ENCODE measurements at regions not wholly inside any gene's neighbourhood (a gene's known extent, or its start where the extent isn't known, plus 50 kb on each side); places are given as distances from the start of the nearest gene placed in this dataset.

- no peak overlapping the region for H3K4me3 ChIP-seq (ENCODE audit: low read length)
- no peak for DNase-seq (ENCODE audit: low read depth)
- no peak for TF ChIP-seq CTCF (IDR thresholded peaks at IDR 0.05; ENCODE audit: insufficient read depth, low read depth, low read length, missing control alignments)
Observed at GRCh38 chr6:159505140-159505922, 187.7 kb downstream of the SOD2 start.

GRCh38 chr6:159501558-159501957 lies 191.5 kb downstream of the SOD2 start:
- no peak overlapping the region for H3K4me3 ChIP-seq (ENCODE audit: low read length)
- no peak for DNase-seq (ENCODE audit: low read depth)
- no peak for TF ChIP-seq CTCF (IDR thresholded peaks at IDR 0.05; ENCODE audit: insufficient read depth, low read depth, low read length, missing control alignments)

GRCh38 chr6:159499034-159499433 lies 194.0 kb downstream of the SOD2 start:
- TF ChIP-seq CTCF (IDR thresholded peaks at IDR 0.05; ENCODE audit: insufficient read depth, low read depth, low read length, missing control alignments) = no peak
- no peak for DNase-seq (ENCODE audit: low read depth)
- no peak overlapping the region for H3K4me3 ChIP-seq (ENCODE audit: low read length)

- no peak for DNase-seq (ENCODE audit: low read depth)
- no peak overlapping the region for H3K4me3 ChIP-seq (ENCODE audit: low read length)
- TF ChIP-seq CTCF (IDR thresholded peaks at IDR 0.05; ENCODE audit: insufficient read depth, low read depth, low read length, missing control alignments) = no peak
Observed at GRCh38 chr6:159494586-159494972, 198.5 kb downstream of the SOD2 start.

- no peak for DNase-seq (ENCODE audit: low read depth)
- no peak for TF ChIP-seq CTCF (IDR thresholded peaks at IDR 0.05; ENCODE audit: insufficient read depth, low read depth, low read length, missing control alignments)
Observed at GRCh38 chr6:159493898-159494585, 199.0 kb downstream of the SOD2 start.

GRCh38 chr6:159493231-159493897 lies 199.7 kb downstream of the SOD2 start:
- no peak overlapping the region for H3K4me3 ChIP-seq (ENCODE audit: low read length)
- no peak for TF ChIP-seq CTCF (IDR thresholded peaks at IDR 0.05; ENCODE audit: insufficient read depth, low read depth, low read length, missing control alignments)
- no peak for DNase-seq (ENCODE audit: low read depth)

More at GRCh38 chr6:159493898-159494585, 199.0 kb downstream of the SOD2 start:
- H3K4me3 ChIP-seq (ENCODE audit: low read length) = no peak overlapping the region

Measured in epithelial cell of esophagus (primary cell).